Calu3 (cell line): ENCODE measurements at regions not wholly inside any gene's neighbourhood (a gene's known extent, or its start where the extent isn't known, plus 50 kb on each side); places are given as distances from the start of the nearest gene placed in this dataset.

ENCODE experiments used
- BruUV-seq: library from RNA; stranded (reverse); fragments of 400-500 nt; replicated peaks from 2 replicates; lab custom pipeline; 2021; lab: Mats Ljungman, UMichigan
- CTCF ChIA-PET: fragments of 300-600 bp; sonication (Branson Sonifier 250); formaldehyde crosslinking; loops from one replicate; lab custom pipeline; 2022; ENCODE audit warnings: antibody characterized with exemption; lab: Charles Lee
- DNase-seq: peaks from one replicate; pipeline ENCODE4 v3.0.0; 2022
- H3K27ac Mint-ChIP-seq: one replicate; pipeline ENCODE4 v1.8.0; 2022; ENCODE audit warnings: mixed read lengths; ENCODE audit not compliant: unreplicated experiment
- H3K27me3 Mint-ChIP-seq: one replicate; pipeline ENCODE4 v1.8.0; 2022; ENCODE audit warnings: mixed read lengths; ENCODE audit not compliant: unreplicated experiment
- H3K36me3 Mint-ChIP-seq: one replicate; pipeline ENCODE4 v1.8.0; 2022; ENCODE audit warnings: mild to moderate bottlenecking, moderate library complexity, mixed read lengths; ENCODE audit not compliant: insufficient read depth, unreplicated experiment
- H3K4me1 Mint-ChIP-seq: one replicate; pipeline ENCODE4 v1.8.0; 2022; ENCODE audit warnings: mild to moderate bottlenecking, low read depth, mixed read lengths; ENCODE audit not compliant: unreplicated experiment
- H3K4me3 Mint-ChIP-seq: one replicate; pipeline ENCODE4 v1.8.0; 2022; ENCODE audit warnings: mild to moderate bottlenecking, low read depth, moderate library complexity, mixed read lengths; ENCODE audit not compliant: unreplicated experiment
- H3K9me3 Mint-ChIP-seq: one replicate; pipeline ENCODE4 v1.8.0; 2022; ENCODE audit warnings: low read depth, mixed read lengths; ENCODE audit not compliant: unreplicated experiment
- intact Hi-C: fragments of 100-400 bp; cut with micrococcal nuclease; formaldehyde crosslinking; loops from one replicate; pipeline ENCODE4 v1.10.0; 2022; ENCODE audit not compliant: unreplicated experiment
- TF ChIP-seq, protein P1 (sequence below): fragments of 200-600 bp; IDR thresholded peaks from one replicate; pipeline ENCODE4 v1.8.0; 2022; ENCODE audit warnings: antibody characterized with exemption; ENCODE audit not compliant: unreplicated experiment

GRCh38 chr14:38884109-38884508 lies 218.9 kb downstream of the SEC23A start:
- intact Hi-C loops, result no loop called here
- H3K4me1 Mint-ChIP-seq, result no peaks in the 10 kb centered on the region
- TF ChIP-seq, protein P1, sequence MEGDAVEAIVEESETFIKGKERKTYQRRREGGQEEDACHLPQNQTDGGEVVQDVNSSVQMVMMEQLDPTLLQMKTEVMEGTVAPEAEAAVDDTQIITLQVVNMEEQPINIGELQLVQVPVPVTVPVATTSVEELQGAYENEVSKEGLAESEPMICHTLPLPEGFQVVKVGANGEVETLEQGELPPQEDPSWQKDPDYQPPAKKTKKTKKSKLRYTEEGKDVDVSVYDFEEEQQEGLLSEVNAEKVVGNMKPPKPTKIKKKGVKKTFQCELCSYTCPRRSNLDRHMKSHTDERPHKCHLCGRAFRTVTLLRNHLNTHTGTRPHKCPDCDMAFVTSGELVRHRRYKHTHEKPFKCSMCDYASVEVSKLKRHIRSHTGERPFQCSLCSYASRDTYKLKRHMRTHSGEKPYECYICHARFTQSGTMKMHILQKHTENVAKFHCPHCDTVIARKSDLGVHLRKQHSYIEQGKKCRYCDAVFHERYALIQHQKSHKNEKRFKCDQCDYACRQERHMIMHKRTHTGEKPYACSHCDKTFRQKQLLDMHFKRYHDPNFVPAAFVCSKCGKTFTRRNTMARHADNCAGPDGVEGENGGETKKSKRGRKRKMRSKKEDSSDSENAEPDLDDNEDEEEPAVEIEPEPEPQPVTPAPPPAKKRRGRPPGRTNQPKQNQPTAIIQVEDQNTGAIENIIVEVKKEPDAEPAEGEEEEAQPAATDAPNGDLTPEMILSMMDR, result no peak
- H3K9me3 Mint-ChIP-seq, result no peaks in the 10 kb centered on the region
- peaks cover 28% of the 10 kb centered on the region for H3K27me3 Mint-ChIP-seq
- DNase-seq, result no peak
- H3K27ac Mint-ChIP-seq, result no peak overlapping the region
- H3K36me3 Mint-ChIP-seq, result no peaks in the 10 kb centered on the region
- CTCF ChIA-PET, result no interaction called here
- no peak overlapping the region for H3K4me3 Mint-ChIP-seq
- BruUV-seq, result no TSS peak

- Mint-ChIP-seq H3K27me3 (peaks cover 28% of the 10 kb centered on the region), H3K4me3 (no peak overlapping the region), H3K27ac (no peak overlapping the region), H3K9me3 (no peaks in the 10 kb centered on the region), H3K4me1 (no peaks in the 10 kb centered on the region), H3K36me3 (no peaks in the 10 kb centered on the region)
- BruUV-seq, result no TSS peak
- TF ChIP-seq, protein P1, result no peak
- DNase-seq, result no peak
- intact Hi-C loops, result no loop called here
- CTCF ChIA-PET, result no interaction called here
Observed at GRCh38 chr14:38883127-38883526, 219.9 kb downstream of the SEC23A start.

- intact Hi-C loops, result no loop called here
- Mint-ChIP-seq H3K36me3 (no peaks in the 10 kb centered on the region), H3K4me1 (no peaks in the 10 kb centered on the region), H3K9me3 (no peaks in the 10 kb centered on the region), H3K27ac (no peak overlapping the region), H3K27me3 (peaks cover 27% of the 10 kb centered on the region), H3K4me3 (no peak overlapping the region)
- TF ChIP-seq, protein P1, result no peak
- CTCF ChIA-PET, result interaction anchor here (0.5 kb wide), 1 partner anchor 220 kb away, joined by 4 read pairs; the partner anchor contains the start of gene SEC23A
- no peak for DNase-seq
- no TSS peak for BruUV-seq
Observed at GRCh38 chr14:38882533-38882932, 220.5 kb downstream of the SEC23A start.

DNA sequence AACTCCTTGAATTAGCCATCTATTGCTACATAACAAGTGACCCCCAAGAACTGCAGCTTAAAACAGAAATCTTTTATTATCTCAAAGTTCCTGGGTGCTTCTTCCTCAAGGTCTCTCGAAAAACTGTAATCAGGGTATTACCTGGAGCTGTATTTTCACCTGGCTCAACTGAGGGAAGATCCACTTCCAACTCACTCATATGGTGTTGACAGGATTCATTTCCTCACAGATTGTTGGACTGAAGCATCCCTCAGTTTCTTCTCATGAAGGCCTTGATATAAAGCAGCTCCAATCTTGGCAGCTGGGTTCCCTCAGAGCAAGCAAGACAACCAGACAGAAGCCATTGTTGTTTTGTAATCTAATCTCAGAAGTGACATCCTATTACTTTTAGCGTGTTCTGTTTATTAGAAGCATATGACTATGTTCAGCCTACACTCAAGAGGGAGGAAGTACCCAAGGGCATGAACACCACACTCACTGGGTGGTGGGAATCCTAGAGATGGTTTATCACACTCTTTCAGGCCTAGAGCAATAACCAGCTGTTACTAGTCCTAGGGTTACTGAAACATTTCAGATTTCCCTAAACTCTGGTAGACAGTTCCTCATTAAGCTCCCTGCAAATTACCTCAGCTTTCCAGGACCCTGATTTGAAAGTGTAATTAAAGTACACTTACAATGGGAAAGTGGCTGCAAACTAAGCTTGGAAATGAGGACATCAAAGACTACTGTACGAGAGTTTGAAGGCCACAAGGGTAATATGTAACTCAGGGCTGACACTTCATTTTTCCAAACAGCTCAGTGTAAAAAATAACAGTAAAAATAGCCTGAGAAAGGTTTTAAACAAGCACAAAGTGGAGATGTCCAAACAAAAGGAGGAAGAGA lies 222.2 kb downstream of the SEC23A start:
- Mint-ChIP-seq H3K27ac (no peak overlapping the region), H3K4me1 (no peaks in the 10 kb centered on the region), H3K4me3 (no peak overlapping the region), H3K9me3 (no peaks in the 10 kb centered on the region), H3K27me3 (peaks cover 34% of the 10 kb centered on the region), H3K36me3 (no peaks in the 10 kb centered on the region)
- CTCF ChIA-PET, result interaction anchor here (1.2 kb wide), 1 partner anchor 12 kb away, joined by 3 read pairs; no protein-coding TSS in a partner anchor
- no peak for DNase-seq
- intact Hi-C loops, result no loop called here
- TF ChIP-seq, protein P1, result no peak
- no TSS peak for BruUV-seq
